ENCODE measurements at regions not wholly inside any gene's neighbourhood (a gene's known extent, or its start where the extent isn't known, plus 50 kb on each side); places are given as distances from the start of the nearest gene placed in this dataset.

DNA sequence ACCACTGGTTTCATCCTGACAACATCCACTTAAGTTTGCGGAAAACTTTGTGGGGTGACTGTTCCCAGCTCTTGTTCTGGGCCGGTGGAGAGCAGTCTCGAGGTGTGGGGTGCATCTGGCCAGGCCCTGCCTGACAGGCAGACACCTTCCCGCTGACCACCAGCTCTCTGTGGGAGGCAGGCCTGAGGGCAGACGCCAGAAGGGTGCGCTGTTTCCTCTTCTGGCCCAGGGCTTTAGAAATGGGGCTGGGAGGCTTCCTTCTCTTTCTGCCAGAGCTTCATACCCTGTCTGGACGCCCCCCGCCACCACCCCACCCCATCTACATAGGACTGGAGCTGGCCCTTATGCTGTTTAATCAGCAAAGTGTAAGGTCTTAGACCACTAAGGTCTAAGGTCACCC is 263.8 kb downstream of the LOXHD1 start:
- intact Hi-C loops (cut with micrococcal nuclease) = no loop called here
- H3K27me3 Mint-ChIP-seq = peaks cover 2% of the 10 kb centered on the region
- no peak for DNase-seq
- H3K27ac Mint-ChIP-seq = no peak overlapping the region
- peaks cover 5% of the 10 kb centered on the region for H3K4me1 Mint-ChIP-seq
- no peak overlapping the region for H3K4me3 Mint-ChIP-seq
- no peaks in the 10 kb centered on the region for H3K9me3 Mint-ChIP-seq
- H3K36me3 Mint-ChIP-seq (ENCODE audit: low read depth) = no peaks in the 10 kb centered on the region

DNA sequence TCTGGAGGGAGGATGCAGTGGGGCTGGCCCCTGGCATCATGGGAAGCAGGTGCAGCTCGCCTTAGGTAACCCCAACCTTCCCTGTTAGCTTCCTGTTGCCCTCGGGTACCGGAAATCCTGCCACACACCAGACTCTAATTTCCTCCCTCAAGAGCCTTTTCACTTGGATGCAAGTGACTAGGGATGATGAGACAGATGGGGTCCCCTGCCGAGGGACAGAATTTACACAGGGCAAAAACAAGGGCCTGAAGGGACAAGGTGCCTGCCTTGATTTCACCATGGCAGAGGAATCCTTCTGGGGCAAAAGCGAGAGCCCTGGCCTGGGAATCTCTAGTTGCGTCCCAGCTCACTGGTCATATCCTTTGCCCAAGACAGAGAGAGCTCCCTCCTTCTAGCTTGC is 263.1 kb downstream of the LOXHD1 start:
- peaks cover 5% of the 10 kb centered on the region for H3K4me1 Mint-ChIP-seq
- H3K36me3 Mint-ChIP-seq (ENCODE audit: low read depth) = no peaks in the 10 kb centered on the region
- DNase-seq = no peak
- H3K27ac Mint-ChIP-seq = no peak overlapping the region
- no peaks in the 10 kb centered on the region for H3K9me3 Mint-ChIP-seq
- H3K27me3 Mint-ChIP-seq = peaks cover 2% of the 10 kb centered on the region
- H3K4me3 Mint-ChIP-seq = no peak overlapping the region
- intact Hi-C loops (cut with micrococcal nuclease) = no loop called here

DNA sequence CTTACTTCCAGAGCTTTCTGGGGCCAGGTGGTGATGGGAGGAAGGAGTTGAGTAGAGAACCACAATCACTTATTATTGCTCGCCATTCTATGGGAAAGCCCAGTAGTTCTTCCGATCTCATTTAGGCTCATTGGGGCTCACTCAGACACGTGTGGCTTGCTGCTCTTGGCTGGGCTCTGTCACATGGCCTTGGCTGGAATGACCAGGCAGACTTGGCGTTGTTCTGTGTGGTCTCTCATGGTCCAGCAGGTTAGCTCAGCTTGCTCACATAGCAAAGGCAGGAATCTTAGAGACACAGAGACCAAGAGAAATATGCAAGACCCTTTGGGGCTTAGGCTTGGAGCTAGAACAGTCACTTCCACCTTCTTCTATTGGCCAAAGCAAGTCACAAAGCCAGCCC is 261.2 kb downstream of the LOXHD1 start:
- no peaks in the 10 kb centered on the region for H3K36me3 Mint-ChIP-seq (ENCODE audit: low read depth)
- H3K4me1 Mint-ChIP-seq = peaks cover 5% of the 10 kb centered on the region
- no peak overlapping the region for H3K27ac Mint-ChIP-seq
- peaks cover 2% of the 10 kb centered on the region for H3K27me3 Mint-ChIP-seq
- H3K9me3 Mint-ChIP-seq = no peaks in the 10 kb centered on the region
- no peak for DNase-seq
- H3K4me3 Mint-ChIP-seq = no peak overlapping the region
- intact Hi-C loops (cut with micrococcal nuclease) = no loop called here

DNA sequence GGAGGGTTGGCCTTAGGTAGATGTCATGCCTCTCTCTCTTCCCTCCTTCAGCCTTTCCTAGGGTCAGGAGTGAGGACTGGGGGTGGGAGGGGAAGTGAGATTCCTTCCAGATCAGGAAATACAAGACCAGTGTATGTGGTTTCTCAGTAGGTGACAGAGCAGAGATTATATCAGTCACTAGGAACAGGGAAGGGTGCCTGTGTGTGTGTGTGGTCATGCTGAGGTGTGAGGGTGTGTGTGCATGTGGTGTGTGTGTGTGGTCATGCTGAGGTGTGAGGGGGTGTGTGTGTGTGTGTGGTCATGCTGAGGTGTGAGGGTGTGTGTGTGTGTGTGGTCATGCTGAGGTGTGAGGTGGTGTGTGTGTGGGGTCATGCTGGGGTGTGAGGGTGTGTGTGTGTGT is 259.8 kb downstream of the LOXHD1 start:
- H3K27ac Mint-ChIP-seq = peak overlapping the region; percentile 45
- no peaks in the 10 kb centered on the region for H3K36me3 Mint-ChIP-seq (ENCODE audit: low read depth)
- intact Hi-C loops (cut with micrococcal nuclease) = no loop called here
- H3K9me3 Mint-ChIP-seq = no peaks in the 10 kb centered on the region
- peaks cover 2% of the 10 kb centered on the region for H3K27me3 Mint-ChIP-seq
- H3K4me3 Mint-ChIP-seq = no peak overlapping the region
- no peak for DNase-seq
- peaks cover 5% of the 10 kb centered on the region for H3K4me1 Mint-ChIP-seq

DNA sequence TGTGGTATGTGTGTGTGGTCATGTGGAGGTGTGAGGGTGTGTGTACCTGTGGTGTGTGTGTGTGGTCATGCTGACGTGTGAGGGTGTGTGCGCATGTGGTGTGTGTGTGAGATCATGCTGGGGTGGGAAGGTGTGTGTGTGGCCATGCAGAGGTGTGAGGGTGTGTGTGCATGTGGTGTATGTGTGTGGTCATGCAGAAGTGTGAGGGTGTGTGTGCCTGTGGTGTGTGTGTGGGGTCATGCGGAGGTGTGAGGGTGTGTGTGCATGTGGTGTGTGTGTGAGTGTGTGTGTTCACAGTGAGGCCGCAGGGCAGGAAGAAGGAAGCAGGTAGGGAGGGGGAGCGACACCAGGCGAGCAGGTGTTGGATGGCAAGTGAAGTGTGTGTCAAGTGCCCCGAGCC is 259.0 kb downstream of the LOXHD1 start:
- Mint-ChIP-seq H3K4me3 (no peak overlapping the region), H3K36me3 (ENCODE audit: low read depth) (no peaks in the 10 kb centered on the region), H3K4me1 (peaks cover 5% of the 10 kb centered on the region), H3K9me3 (no peaks in the 10 kb centered on the region), H3K27ac (no peak overlapping the region), H3K27me3 (peaks cover 2% of the 10 kb centered on the region)
- intact Hi-C loops (cut with micrococcal nuclease) = no loop called here
- no peak for DNase-seq

DNA sequence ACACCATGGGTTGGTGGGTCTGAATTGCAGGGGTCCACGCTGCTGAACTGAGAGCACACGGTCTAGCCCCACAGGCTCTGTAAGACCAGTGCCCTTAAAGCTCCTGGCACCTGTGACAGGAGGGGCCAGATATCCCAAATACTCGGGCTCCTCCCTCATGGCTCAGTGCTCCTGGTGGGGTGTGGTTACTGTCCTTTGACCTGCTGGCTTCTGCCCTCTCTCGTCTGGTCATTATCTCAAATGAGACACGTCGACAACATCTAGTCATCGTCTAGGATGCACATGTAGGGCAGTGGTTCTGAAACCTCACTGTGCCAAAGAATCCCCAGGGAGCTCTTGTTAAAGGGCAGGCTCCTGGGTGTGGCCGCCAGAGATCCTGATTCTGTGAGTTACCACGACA is 258.4 kb downstream of the LOXHD1 start:
- no peaks in the 10 kb centered on the region for H3K9me3 Mint-ChIP-seq
- H3K27ac Mint-ChIP-seq = no peak overlapping the region
- no peak overlapping the region for H3K4me3 Mint-ChIP-seq
- peaks cover 5% of the 10 kb centered on the region for H3K4me1 Mint-ChIP-seq
- intact Hi-C loops (cut with micrococcal nuclease) = no loop called here
- H3K27me3 Mint-ChIP-seq = peaks cover 2% of the 10 kb centered on the region
- no peaks in the 10 kb centered on the region for H3K36me3 Mint-ChIP-seq (ENCODE audit: low read depth)
- DNase-seq = no peak

DNA sequence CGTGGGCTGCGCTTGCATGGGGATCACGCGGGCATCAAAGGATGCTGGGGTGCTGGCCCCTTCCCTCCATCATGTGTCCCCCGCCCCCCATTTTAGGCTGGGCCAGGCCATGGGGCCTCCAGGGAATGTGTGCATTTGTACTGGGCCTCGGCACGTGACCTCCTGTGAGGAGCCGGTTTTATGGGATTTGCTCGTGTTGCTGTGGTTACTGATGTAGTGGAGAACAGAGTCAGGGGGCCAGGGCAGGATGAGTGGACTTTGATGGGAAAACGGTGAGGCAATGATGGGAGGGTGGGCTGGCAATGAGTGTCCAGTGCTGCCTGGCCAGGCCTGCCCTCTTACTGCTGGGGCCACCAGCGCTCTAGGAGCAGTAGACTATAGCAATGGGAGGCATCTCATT is 257.7 kb downstream of the LOXHD1 start:
- intact Hi-C loops (cut with micrococcal nuclease) = no loop called here
- H3K9me3 Mint-ChIP-seq = no peaks in the 10 kb centered on the region
- no peaks in the 10 kb centered on the region for H3K36me3 Mint-ChIP-seq (ENCODE audit: low read depth)
- no peak overlapping the region for H3K4me3 Mint-ChIP-seq
- no peak for DNase-seq
- H3K27me3 Mint-ChIP-seq = peaks cover 3% of the 10 kb centered on the region
- H3K27ac Mint-ChIP-seq = no peak overlapping the region
- H3K4me1 Mint-ChIP-seq = peaks cover 5% of the 10 kb centered on the region

DNA sequence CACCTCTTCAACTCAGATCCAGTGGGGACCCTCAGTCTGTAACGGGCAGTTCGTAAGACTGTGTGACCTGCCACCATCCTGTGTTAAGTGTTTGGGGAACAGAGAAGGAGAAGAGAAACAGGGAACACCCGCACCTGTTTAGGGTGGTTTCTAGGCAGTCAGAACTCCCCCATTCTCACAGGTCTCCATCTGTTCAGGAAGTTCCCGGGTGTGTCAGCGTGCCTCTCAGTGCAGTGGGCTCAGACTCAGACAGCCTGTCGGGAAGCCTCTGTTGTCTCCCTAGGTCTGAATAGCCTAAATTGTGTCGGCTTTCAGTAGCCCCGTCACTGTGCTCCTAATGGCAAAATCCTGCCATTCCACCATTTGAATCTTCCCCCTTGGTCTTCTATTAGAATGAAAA is 256.6 kb downstream of the LOXHD1 start:
- Mint-ChIP-seq H3K4me3 (no peak overlapping the region), H3K4me1 (peaks cover 5% of the 10 kb centered on the region), H3K36me3 (ENCODE audit: low read depth) (no peaks in the 10 kb centered on the region), H3K27me3 (peaks cover 3% of the 10 kb centered on the region), H3K27ac (no peak overlapping the region), H3K9me3 (no peaks in the 10 kb centered on the region)
- no peak for DNase-seq
- intact Hi-C loops (cut with micrococcal nuclease) = no loop called here

DNA sequence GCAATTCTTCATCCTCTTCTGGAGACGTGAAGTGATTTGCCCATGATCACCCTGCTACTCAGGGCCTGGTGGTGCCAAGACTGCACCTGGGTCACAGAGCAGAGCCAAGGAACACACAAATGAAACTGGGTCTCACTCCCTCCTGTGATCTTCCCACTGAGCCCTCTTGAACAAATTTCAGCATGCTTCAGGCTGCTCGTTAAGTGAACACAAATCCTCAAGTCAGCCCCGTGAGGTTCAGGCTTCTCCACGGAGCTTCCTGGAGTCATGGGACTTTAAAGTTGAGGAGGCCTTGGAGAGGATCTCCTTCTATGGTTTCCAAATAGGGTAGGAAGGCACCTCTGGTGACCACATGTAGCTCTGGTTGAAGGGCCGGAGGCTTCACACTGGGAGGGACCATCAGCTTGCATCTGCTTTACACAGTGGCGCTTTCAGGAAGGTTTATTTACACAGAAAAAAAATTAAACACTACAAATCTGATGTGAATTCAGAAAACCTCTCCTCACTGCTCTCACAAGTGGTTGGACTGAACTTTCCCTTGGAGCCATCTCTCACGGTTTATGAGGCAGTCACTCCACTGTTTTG is 255.4 kb downstream of the LOXHD1 start:
- no peaks in the 10 kb centered on the region for H3K36me3 Mint-ChIP-seq (ENCODE audit: low read depth)
- intact Hi-C loops (cut with micrococcal nuclease) = no loop called here
- no peak overlapping the region for H3K27ac Mint-ChIP-seq

DNA sequence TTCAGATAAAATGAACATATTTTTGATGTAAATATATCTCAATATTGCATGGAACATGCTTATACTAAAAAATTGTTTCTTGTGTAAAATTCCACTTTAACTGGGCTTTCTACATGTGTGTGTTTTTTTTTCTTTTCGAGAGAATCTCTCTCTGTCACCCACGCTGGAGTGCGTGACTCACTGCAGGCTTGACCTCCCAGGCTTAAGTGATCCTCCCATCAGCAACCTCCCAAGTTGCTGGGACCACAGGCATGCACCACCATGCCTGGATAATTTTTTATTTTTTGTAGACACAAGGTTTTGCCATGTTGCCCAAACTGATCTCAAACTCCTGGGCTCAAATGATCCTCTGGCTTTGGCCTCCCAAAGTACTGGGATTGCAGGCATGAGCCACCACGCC is 254.6 kb downstream of the LOXHD1 start:
- Mint-ChIP-seq H3K4me1 (peaks cover 2% of the 10 kb centered on the region), H3K27me3 (peaks cover 2% of the 10 kb centered on the region), H3K9me3 (no peaks in the 10 kb centered on the region), H3K36me3 (ENCODE audit: low read depth) (no peaks in the 10 kb centered on the region), H3K27ac (no peak overlapping the region), H3K4me3 (no peak overlapping the region)
- no peak for DNase-seq
- intact Hi-C loops (cut with micrococcal nuclease) = no loop called here

More for the DNA sequence above, 255.4 kb downstream of the LOXHD1 start:
- no peak for DNase-seq
- no peak overlapping the region for H3K4me3 Mint-ChIP-seq
- H3K27me3 Mint-ChIP-seq = peaks cover 3% of the 10 kb centered on the region
- peaks cover 5% of the 10 kb centered on the region for H3K4me1 Mint-ChIP-seq
- H3K9me3 Mint-ChIP-seq = no peaks in the 10 kb centered on the region

DNA sequence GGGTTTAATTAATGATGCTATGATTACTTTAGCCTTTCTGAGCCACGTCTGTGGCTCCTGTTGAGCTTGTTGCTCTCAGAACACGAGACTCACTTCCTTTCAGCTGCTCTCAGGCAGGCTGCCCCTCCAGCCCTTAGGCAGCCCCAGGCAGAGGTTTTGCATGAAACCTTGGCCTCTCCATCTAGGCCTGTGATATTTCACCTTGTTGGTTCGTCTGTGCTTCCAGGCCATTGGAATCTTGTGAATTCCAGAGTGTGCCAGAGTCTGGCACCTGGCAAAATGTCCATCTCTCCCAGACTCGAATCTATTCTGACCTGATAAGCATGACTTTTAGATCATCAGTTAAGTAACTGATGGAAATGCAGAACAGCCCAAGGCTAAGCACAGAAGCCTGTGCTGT is 254.1 kb downstream of the LOXHD1 start:
- Mint-ChIP-seq H3K4me1 (peaks cover 3% of the 10 kb centered on the region), H3K27ac (no peak overlapping the region)
- intact Hi-C loops (cut with micrococcal nuclease) = no loop called here

DNA sequence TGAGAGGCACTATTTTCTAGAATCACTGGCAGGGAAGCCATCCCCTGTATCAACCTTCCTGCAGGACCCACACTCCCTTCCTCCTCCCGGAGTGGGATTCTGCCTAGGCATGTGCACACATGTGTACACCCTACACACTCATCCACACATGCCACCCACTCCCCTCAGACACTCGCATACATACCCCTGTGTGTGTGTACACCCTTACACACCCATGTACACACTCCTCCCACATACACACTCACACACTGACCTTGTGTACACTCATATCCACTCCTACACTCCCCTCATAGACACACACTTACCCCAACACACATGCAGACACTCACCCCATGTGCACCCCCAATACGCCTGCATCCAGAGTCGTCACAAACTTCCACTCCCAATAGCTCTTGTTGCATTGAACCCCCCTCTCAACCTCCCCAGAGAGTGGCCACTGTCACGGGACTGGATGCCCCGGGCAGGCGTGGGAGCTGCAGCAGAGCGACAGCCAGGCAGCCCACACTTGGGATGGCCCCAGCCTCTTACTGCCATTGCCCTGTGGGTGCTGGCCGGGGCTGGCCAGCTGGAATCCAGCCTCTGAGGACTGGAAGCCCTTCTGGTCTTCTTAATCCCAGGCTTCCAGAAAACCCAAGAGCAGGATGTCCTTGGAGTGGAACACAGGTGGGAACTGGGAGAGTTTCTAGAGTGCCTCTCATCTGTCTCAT is 251.0 kb downstream of the LOXHD1 start:
- Mint-ChIP-seq H3K9me3 (no peaks in the 10 kb centered on the region), H3K36me3 (ENCODE audit: low read depth) (no peaks in the 10 kb centered on the region), H3K4me3 (no peak overlapping the region), H3K27me3 (peaks cover 9% of the 10 kb centered on the region), H3K27ac (no peak overlapping the region), H3K4me1 (peaks cover 3% of the 10 kb centered on the region)
- no peak for DNase-seq
- intact Hi-C loops (cut with micrococcal nuclease) = no loop called here

More for the DNA sequence above, 254.1 kb downstream of the LOXHD1 start:
- Mint-ChIP-seq H3K4me3 (no peak overlapping the region), H3K27me3 (peaks cover 5% of the 10 kb centered on the region), H3K9me3 (no peaks in the 10 kb centered on the region), H3K36me3 (ENCODE audit: low read depth) (no peaks in the 10 kb centered on the region)
- DNase-seq = no peak

DNA sequence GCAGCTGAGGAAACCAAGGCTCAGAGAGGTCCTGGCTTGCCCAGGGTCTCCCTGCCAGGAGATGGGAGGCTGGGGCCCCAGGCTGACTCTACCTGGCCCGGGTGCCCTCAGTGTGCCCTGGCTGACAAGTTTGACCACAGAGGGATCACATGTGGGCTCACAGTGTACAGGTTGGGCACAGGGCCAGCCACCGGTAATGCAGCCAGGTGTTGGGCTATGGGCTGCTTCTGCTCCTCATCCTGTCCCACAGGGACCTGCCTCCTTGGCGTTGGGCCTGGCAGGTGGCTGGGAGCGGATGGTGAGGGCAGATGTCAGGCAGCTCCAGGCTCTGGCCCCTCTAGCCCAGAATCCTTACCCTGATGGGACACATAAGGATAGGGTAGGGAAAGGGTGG is 250.5 kb downstream of the LOXHD1 start:
- DNase-seq = no peak
- H3K27ac Mint-ChIP-seq = no peak overlapping the region
- H3K4me3 Mint-ChIP-seq = no peak overlapping the region
- H3K9me3 Mint-ChIP-seq = no peaks in the 10 kb centered on the region
- peaks cover 9% of the 10 kb centered on the region for H3K27me3 Mint-ChIP-seq
- no peaks in the 10 kb centered on the region for H3K36me3 Mint-ChIP-seq (ENCODE audit: low read depth)
- H3K4me1 Mint-ChIP-seq = peaks cover 3% of the 10 kb centered on the region
- intact Hi-C loops (cut with micrococcal nuclease) = no loop called here

DNA sequence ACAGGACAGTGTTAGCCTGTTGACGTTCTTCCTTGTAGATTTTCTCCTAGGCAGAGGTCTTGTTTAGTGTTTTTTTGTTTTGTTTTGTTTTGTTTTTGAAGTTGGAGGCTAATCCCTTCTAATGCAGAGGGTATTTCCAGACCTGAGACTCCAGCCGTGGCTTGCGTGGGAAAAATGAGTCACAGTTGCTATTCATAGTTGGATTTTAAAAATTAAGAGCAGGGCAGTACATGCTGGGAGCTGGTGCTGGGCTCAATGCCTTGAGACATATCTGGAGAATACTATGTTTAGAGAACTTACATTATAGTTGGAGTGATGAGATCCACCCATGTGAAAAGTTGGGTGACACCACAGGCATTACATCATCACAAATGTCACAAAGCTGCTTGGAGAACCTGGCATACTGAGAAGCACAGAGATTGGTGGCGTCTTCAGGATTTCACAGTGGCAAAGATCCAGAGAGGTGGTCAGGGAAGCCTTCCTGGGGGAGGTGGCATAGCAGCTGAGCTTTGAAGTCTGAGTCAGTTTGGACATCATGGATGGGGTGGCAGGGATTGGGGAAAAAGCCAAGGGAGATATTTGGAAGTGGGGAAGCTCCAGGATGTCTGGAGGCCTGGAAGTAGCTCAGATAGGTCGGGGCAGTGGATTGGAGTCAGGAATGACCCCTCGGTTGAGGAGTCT is 249.4 kb downstream of the LOXHD1 start:
- no peaks in the 10 kb centered on the region for H3K36me3 Mint-ChIP-seq (ENCODE audit: low read depth)
- H3K4me1 Mint-ChIP-seq = peaks cover 3% of the 10 kb centered on the region
- peaks cover 9% of the 10 kb centered on the region for H3K27me3 Mint-ChIP-seq
- no peaks in the 10 kb centered on the region for H3K9me3 Mint-ChIP-seq
- no peak for DNase-seq
- intact Hi-C loops (cut with micrococcal nuclease) = no loop called here
- no peak overlapping the region for H3K4me3 Mint-ChIP-seq
- H3K27ac Mint-ChIP-seq = peak overlapping the region; percentile 15
